Activated naive CD4-positive, alpha-beta T cell treated with anti-CD3 and anti-CD28 coated beads, Interleukin-2, amount 50 U/mL, for 72 hours (primary cell): ENCODE measurements at regions not wholly inside any gene's neighbourhood (a gene's known extent, or its start where the extent isn't known, plus 50 kb on each side); places are given as distances from the start of the nearest gene placed in this dataset.

Experiments used
- ATAC-seq, 2 donors: fragments of 150-1000 bp; cut with Tn5 transposase; 2 replicates each; pipeline ENCODE4 v1.10.0; 2021; ENCODE audit warnings: mild to moderate bottlenecking in 2 of 2, moderate library complexity in 2 of 2
- DNase-seq, 2 donors: peaks; one replicate each; pipeline ENCODE4 v3.0.0; 2021 to 2022; ENCODE audit warnings: low spot score in 2 of 2
- H3K27ac Mint-ChIP-seq, 2 donors: one replicate each; pipeline ENCODE4 v1.8.0; 2022; ENCODE audit warnings: mild to moderate bottlenecking in 2 of 2, mixed read lengths in 2 of 2
- H3K36me3 Mint-ChIP-seq, 2 donors: one replicate each; pipeline ENCODE4 v1.8.0; 2022; ENCODE audit warnings: mixed read lengths in 2 of 2
- H3K9me3 Mint-ChIP-seq, 2 donors: one replicate each; pipeline ENCODE4 v1.8.0; 2022; ENCODE audit warnings: mixed read lengths in 2 of 2

DNA sequence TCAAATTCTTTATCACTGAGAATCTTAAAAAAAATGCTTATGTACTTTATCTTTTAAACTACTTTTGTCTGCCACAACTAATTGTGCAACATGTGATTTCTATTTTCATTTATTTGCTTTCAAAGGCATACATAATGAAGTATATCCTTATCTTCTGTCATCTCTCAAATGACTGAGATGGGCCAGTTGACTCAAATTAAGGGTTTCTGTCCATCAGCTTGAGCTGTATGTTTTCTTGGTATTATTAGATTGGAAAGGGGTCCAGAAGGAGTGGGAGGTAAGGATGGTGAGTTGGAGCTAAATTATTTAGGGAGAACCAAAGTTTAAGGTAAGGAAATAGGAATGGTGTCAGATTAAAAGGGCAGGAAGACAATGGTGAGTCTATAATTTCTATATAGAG is 408.4 kb upstream of the SEL1L start:
- no peak for ATAC-seq
- Mint-ChIP-seq H3K27ac (no peak overlapping the region), H3K9me3 (peaks cover 10 to 16% of the 10 kb centered on the region in 2 donors), H3K36me3 (no peaks in the 10 kb centered on the region)
- DNase-seq = no peak

- DNase-seq (no peak), ATAC-seq (no peak)
- peaks cover 4 to 9% of the 10 kb centered on the region in 2 donors for H3K9me3 Mint-ChIP-seq
- no peak overlapping the region for H3K27ac Mint-ChIP-seq
- H3K36me3 Mint-ChIP-seq = no peaks in the 10 kb centered on the region
Measured at GRCh38 chr14:81946375-81946774, 412.7 kb upstream of the SEL1L start.

DNA sequence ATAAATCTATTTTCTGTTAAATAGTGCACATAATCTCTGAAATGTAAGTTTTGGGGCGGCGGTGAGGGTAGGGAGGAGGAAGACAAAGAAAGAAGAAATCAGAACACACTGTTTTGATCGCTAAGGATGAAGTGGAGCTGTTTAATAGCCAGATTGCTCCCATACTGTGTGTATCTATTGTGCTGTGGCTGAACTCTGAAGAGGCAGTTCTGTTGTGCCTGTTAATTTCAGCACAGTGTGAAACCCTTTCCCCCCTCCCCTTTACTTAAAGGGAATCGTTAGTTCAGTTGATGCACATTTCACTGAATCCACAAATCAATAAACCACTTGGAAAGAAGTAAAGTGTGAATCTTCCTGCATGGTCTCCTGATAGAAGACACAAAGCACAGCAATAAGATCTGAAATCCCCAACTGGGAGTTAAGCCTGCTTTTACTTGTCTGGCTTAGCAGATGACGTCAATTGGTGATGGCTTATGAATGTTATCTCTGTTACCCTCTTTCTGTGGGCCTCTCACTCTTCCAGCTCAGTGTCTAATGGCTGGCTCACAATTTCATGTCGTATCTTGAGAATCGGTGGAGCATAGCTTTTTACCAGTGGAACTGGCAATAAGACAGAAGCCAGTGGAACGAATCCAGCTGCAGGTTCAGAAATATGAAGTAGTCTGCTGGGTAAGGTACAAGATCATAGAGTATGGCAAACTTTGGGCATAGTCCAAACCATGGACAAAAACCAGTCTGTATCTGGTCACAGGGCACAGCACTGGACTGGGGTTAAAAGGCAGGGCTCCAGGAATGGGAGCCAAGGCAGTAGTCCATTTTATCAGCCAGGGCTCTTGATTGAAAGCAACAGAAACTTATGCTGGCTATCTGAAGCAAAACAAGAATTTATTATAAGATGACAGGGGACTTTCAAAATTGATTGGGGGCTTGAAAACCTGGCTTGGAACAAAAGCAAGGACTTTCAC is 413.5 kb upstream of the SEL1L start:
- DNase-seq (no peak), ATAC-seq (no peak)
- no peaks in the 10 kb centered on the region for H3K36me3 Mint-ChIP-seq
- H3K27ac Mint-ChIP-seq = no peak overlapping the region
- H3K9me3 Mint-ChIP-seq = peaks cover 4 to 7% of the 10 kb centered on the region in 2 donors

DNA sequence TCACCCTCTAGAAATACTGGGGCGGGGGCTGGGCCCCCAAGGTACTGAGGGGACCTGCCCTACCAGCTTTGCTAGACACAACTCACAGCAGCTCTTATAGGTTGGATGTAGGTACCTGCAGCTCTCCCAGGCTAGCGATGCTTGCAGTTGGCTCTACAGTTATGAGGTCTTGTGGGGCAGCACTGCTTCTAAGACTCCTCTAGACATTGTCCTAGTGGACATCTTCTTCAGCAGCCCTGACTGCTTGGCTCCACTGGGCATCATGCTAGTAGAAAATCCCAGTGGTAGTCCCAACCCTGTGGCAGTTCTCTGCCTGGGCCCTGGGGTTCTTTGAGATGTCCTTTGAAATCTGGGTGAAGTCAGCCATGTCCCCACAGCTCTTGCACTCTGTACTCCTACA is 419.3 kb upstream of the SEL1L start:
- Mint-ChIP-seq H3K36me3 (no peaks in the 10 kb centered on the region), H3K27ac (no peak overlapping the region), H3K9me3 (peaks cover 24 to 28% of the 10 kb centered on the region in 2 donors)
- DNase-seq (no peak), ATAC-seq (no peak)

- no peak for ATAC-seq
Measured at GRCh38 chr14:81953419-81953818, 419.8 kb upstream of the SEL1L start.

DNA sequence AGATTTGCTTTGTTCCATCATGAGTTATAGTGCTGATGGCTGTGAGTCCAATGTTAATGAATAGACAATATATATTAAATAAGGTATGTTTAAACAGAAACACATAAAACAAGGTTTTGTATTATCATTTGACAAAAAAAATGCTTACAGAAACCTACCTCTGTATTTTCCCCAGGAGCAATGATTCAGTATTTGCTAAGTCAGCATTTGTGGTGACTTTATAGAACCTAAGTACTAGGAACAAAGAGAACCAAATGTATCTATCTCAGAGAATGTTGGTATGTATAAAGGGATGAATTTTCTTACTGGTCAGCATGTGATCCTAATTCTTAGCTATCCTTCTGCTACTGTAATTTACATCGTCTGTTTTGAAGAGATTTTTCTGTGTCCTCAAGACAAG is 421.5 kb upstream of the SEL1L start:
- ATAC-seq = no peak
- H3K27ac Mint-ChIP-seq = no peak overlapping the region
- H3K9me3 Mint-ChIP-seq = peaks cover 20 to 28% of the 10 kb centered on the region in 2 donors
- H3K36me3 Mint-ChIP-seq = no peaks in the 10 kb centered on the region
- no peak for DNase-seq

More at GRCh38 chr14:81953419-81953818, 419.8 kb upstream of the SEL1L start:
- Mint-ChIP-seq H3K9me3 (peaks cover 24 to 28% of the 10 kb centered on the region in 2 donors), H3K36me3 (no peaks in the 10 kb centered on the region), H3K27ac (no peak overlapping the region)
- no peak for DNase-seq

DNA sequence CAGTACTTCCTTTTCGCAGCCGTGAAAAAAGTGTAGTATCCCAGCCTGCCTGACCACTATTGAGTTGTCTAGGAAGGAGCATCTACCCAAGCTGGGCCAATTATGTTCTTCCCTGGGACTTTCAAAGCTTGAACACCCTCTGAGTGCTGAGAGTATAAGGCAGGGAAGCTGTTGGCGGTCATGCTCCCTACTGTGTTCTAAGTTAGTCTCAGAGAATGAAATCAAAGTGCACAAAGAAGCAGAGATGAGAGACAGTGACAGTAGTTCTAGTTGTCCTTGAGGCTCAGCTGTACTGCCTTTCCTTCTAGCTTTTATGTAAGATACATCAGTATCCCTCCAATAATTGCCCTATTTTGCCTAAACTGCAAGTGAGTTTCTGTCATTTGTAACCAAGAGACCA is 427.1 kb upstream of the SEL1L start:
- Mint-ChIP-seq H3K9me3 (peaks cover 2 to 6% of the 10 kb centered on the region in 2 donors), H3K27ac (no peak overlapping the region), H3K36me3 (no peaks in the 10 kb centered on the region)
- ATAC-seq (no peak), DNase-seq (no peak)

GRCh38 chr14:81963846-81964245 is 430.2 kb upstream of the SEL1L start:
- Mint-ChIP-seq H3K27ac (no peak overlapping the region), H3K9me3 (peaks cover 3 to 21% of the 10 kb centered on the region in 2 donors), H3K36me3 (peaks cover 3 to 13% of the 10 kb centered on the region in 2 donors)
- DNase-seq (no peak), ATAC-seq (no peak)

- no peak for ATAC-seq
- H3K27ac Mint-ChIP-seq = no peak overlapping the region
- peaks cover 22 to 39% of the 10 kb centered on the region in 2 donors for H3K9me3 Mint-ChIP-seq
- H3K36me3 Mint-ChIP-seq = peaks cover 5 to 29% of the 10 kb centered on the region in 2 donors
- no peak for DNase-seq
Measured at GRCh38 chr14:81970307-81970706, 436.7 kb upstream of the SEL1L start.

DNA sequence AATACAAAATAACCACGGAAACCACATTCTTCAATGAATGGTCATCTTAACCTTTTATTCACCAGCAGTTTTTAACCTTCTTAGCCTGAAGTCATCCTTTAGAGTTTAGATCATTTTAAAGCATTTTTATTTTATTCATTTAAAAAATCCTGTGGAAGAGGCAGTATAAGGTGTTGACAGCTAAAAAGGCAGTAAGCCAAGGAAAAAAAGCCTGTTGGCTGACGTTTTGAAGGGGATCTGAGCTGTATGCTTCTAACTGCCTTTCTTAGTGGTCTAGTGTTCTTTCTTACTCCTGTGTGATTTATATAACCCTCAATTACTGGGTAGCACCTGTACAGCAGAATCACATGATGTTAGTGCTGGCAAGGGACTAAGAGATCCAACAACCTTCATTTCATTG is 438.3 kb upstream of the SEL1L start:
- Mint-ChIP-seq H3K36me3 (peaks cover 5 to 21% of the 10 kb centered on the region in 2 donors), H3K27ac (no peak overlapping the region)
- ATAC-seq = no peak

GRCh38 chr14:81972601-81973000 is 438.9 kb upstream of the SEL1L start:
- no peak for DNase-seq
- peaks cover 22% of the 10 kb centered on the region in 2 donors for H3K9me3 Mint-ChIP-seq
- H3K36me3 Mint-ChIP-seq = peaks cover 5 to 18% of the 10 kb centered on the region in 2 donors
- no peak overlapping the region for H3K27ac Mint-ChIP-seq
- ATAC-seq = no peak

More for the DNA sequence above, 438.3 kb upstream of the SEL1L start:
- DNase-seq = no peak
- peaks cover 22 to 28% of the 10 kb centered on the region in 2 donors for H3K9me3 Mint-ChIP-seq

DNA sequence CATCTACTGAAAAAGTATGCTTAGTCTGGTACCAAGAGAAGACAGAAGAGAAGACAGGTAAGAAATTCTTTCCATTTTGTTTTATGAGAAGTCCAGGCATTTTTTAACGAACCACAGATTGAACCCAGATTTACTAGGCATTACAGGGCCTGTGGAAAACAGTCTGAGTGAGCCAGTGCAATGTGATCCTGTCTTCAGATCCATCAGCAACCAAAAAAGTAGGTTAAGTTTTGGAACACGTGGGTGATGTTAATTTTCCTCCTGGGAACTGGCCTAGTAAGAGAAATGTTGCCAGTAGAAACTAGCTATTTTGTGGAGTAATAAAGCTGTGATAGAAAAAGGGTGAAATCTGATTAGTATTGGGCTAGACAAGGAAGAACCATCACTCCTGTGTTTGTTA is 440.9 kb upstream of the SEL1L start:
- DNase-seq = no peak
- peaks cover 15 to 16% of the 10 kb centered on the region in 2 donors for H3K9me3 Mint-ChIP-seq
- ATAC-seq = no peak
- no peak overlapping the region for H3K27ac Mint-ChIP-seq
- H3K36me3 Mint-ChIP-seq = peaks cover 0 to 15% of the 10 kb centered on the region in 2 donors

GRCh38 chr14:81980601-81981306 is 447.1 kb upstream of the SEL1L start:
- ATAC-seq = no peak
- Mint-ChIP-seq H3K36me3 (no peaks in the 10 kb centered on the region), H3K27ac (no peak overlapping the region), H3K9me3 (peaks cover 0 to 4% of the 10 kb centered on the region in 2 donors)
- DNase-seq = no peak

- no peaks in the 10 kb centered on the region for H3K36me3 Mint-ChIP-seq
- ATAC-seq (no peak), DNase-seq (no peak)
- H3K27ac Mint-ChIP-seq = no peak overlapping the region
- peaks cover 0 to 4% of the 10 kb centered on the region in 2 donors for H3K9me3 Mint-ChIP-seq
Measured at GRCh38 chr14:81981307-81981675, 447.6 kb upstream of the SEL1L start.

- Mint-ChIP-seq H3K36me3 (no peaks in the 10 kb centered on the region), H3K9me3 (peaks cover 0 to 4% of the 10 kb centered on the region in 2 donors)
- ATAC-seq = no peak
Measured at GRCh38 chr14:81982046-81982445, 448.4 kb upstream of the SEL1L start.

DNA sequence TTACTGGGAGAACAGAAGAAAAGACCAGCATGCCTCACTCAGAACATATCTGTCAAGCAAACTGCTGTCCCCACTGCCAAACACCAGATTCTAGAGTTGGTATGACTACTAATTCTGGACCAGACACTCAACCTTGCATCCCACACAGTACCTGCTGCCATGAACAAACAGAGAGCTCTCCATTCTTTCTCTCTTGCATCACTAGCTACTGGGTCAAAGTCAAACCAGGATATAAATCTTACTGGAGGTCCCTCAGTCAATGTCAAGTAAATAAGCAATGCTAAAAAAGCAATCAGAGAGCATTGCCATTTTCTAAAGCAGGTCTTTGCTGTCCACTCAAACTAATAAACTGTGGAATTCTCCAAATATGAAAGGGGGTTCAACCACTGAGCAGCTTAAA is 452.4 kb upstream of the SEL1L start:
- no peak for DNase-seq
- Mint-ChIP-seq H3K9me3 (peaks cover 0 to 4% of the 10 kb centered on the region in 2 donors), H3K36me3 (no peaks in the 10 kb centered on the region), H3K27ac (no peak overlapping the region)
- ATAC-seq = no peak

More at GRCh38 chr14:81982046-81982445, 448.4 kb upstream of the SEL1L start:
- no peak overlapping the region for H3K27ac Mint-ChIP-seq
- no peak for DNase-seq

- Mint-ChIP-seq H3K27ac (no peak overlapping the region), H3K36me3 (no peaks in the 10 kb centered on the region), H3K9me3 (no peaks in the 10 kb centered on the region)
- no peak for ATAC-seq
- DNase-seq = no peak
Measured at GRCh38 chr14:81989211-81989610, 455.6 kb upstream of the SEL1L start.
